ENCODE measurements at regions not wholly inside any gene's neighbourhood (a gene's known extent, or its start where the extent isn't known, plus 50 kb on each side); places are given as distances from the start of the nearest gene placed in this dataset.

DNA sequence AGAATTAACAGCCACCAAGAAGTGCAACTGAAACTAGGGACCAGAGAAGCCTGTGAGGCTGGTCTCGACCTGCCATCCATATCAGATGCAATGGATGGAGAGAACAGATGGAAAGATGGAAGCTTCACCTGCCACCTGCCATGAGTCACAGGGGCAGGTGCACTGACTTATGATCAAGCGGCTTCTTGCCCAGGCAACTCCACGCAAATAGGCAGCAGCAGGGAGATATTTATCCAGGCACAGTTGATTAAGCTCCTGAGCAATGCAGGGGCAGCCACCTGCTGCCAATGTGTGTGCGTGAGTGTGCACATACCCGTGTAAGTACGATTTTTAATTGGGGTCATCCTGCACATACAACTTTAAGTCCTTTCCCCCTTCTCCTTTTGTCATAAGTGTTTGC is 174.2 kb downstream of the PTPRU start:
- TF ChIP-seq ZFP3 (CRISPR knock-in tag; IDR thresholded peaks at IDR 0.05) (no peak), PPARA (CRISPR knock-in tag; IDR thresholded peaks at IDR 0.05; ENCODE audit: borderline replicate concordance) (no peak), ARNTL (CRISPR knock-in tag; IDR thresholded peaks at IDR 0.05; ENCODE audit: borderline replicate concordance, low read depth) (no peak), ZFP30 (CRISPR knock-in tag; IDR thresholded peaks at IDR 0.05) (no peak), OSR1 (CRISPR knock-in tag; IDR thresholded peaks at IDR 0.05) (no peak), GLIS3 (CRISPR knock-in tag; IDR thresholded peaks at IDR 0.05) (no peak), ZNF70 (CRISPR knock-in tag; IDR thresholded peaks at IDR 0.05) (no peak)
- TF ChIP-seq, protein P1, sequence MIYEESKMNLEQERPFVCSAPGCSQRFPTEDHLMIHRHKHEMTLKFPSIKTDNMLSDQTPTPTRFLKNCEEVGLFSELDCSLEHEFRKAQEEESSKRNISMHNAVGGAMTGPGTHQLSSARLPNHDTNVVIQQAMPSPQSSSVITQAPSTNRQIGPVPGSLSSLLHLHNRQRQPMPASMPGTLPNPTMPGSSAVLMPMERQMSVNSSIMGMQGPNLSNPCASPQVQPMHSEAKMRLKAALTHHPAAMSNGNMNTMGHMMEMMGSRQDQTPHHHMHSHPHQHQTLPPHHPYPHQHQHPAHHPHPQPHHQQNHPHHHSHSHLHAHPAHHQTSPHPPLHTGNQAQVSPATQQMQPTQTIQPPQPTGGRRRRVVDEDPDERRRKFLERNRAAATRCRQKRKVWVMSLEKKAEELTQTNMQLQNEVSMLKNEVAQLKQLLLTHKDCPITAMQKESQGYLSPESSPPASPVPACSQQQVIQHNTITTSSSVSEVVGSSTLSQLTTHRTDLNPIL (CRISPR knock-in tag; IDR thresholded peaks at IDR 0.05; ENCODE audit: low read depth): no peak
- TF ChIP-seq, protein P2, sequence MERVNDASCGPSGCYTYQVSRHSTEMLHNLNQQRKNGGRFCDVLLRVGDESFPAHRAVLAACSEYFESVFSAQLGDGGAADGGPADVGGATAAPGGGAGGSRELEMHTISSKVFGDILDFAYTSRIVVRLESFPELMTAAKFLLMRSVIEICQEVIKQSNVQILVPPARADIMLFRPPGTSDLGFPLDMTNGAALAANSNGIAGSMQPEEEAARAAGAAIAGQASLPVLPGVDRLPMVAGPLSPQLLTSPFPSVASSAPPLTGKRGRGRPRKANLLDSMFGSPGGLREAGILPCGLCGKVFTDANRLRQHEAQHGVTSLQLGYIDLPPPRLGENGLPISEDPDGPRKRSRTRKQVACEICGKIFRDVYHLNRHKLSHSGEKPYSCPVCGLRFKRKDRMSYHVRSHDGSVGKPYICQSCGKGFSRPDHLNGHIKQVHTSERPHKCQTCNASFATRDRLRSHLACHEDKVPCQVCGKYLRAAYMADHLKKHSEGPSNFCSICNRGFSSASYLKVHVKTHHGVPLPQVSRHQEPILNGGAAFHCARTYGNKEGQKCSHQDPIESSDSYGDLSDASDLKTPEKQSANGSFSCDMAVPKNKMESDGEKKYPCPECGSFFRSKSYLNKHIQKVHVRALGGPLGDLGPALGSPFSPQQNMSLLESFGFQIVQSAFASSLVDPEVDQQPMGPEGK (CRISPR knock-in tag; IDR thresholded peaks at IDR 0.05; ENCODE audit: borderline replicate concordance): no peak
